Right renal cortex interstitium (tissue), 3 donors: ENCODE measurements at regions not wholly inside any gene's neighbourhood (a gene's known extent, or its start where the extent isn't known, plus 50 kb on each side); places are given as distances from the start of the nearest gene placed in this dataset.
A peak's percentile ranks its signal among the peaks of the same experiment; 100 is the strongest.

ENCODE experiments used
- DNase-seq, 3 donors: peaks; one replicate each; pipeline ENCODE4 v3.0.0-alpha.2; 2013; ENCODE audit warnings: low read depth in 3 of 3, low spot score in 2 of 3

- no peak for DNase-seq
These were observed 363.7 kb downstream of the BMPER start for GRCh38 chr7:34269084-34269483.

- DNase-seq, result no peak
These were observed 370.3 kb downstream of the BMPER start for GRCh38 chr7:34275624-34276023.

DNA sequence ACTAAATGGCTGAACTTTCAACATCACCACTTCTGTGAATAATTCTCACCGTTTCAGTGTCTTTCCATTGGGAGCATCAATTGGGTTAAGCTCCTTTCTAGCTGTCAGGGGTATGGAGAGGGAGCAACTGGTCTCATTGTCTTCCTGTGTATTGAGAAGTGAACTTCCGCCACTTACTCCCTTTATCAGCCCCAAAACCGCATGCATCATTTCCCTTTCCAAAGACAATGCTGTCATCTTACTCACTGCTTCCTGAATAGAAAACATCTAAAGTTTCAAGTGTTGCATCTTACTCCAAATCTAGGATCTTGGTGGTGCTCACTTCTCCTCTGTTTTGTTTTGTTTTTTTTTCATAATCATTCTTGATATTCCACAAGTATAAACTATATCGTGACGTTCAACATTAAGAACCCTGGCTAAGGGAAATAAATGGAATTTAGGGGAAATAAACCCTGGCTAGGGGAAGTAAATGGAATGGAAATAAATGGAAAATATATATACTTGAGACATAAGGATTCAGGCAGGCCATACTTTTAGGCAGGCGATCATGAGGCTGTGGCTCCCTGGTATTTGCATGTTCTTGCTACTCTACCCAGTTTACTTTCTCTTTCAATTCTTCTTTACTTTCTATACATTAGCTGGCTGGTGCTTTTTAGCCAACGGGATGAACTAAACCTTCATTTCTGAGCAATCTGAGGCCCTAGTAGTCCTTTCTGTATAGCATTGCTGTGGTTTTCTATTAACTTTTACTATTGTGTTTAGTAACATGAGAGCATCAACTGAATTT is 371.9 kb downstream of the BMPER start:
- DNase-seq, result no peak

DNA sequence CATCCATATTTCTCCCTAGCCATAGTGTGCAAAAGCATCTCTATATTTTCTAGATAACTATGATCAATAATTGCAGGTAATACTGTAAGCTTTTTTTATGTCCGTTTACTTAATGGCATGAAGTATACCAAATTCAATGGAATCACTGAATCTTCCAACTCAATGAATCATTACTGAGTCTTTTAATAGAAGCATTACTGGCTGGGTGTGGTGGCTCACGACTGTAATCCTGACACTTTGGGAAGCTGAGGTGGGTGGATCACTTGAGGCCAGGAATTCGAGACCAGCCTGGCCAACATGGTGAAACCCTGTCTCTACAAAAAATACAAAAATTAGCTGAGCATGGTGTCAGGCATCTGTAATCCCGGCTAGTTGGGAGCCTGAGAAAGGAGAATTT is 372.5 kb downstream of the BMPER start:
- DNase-seq, result no peak

DNA sequence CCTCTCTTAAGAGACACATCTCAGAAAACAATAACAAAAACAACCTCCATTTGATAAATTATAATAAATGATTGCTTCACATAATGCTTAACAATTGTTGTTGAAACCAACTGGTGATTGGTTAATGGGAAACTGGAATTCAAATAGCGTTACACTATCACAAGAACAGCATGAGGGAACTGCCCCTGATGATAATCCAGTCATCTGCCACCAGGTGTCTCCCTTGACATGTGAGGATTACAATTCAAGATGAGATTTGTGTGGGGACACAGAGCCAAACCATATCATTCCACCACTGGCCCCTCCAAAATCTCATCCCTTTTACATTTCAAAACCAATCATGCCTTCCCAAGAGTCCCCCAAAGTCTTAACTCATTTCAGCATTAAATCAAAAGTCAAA is 375.9 kb downstream of the BMPER start:
- no peak for DNase-seq

DNA sequence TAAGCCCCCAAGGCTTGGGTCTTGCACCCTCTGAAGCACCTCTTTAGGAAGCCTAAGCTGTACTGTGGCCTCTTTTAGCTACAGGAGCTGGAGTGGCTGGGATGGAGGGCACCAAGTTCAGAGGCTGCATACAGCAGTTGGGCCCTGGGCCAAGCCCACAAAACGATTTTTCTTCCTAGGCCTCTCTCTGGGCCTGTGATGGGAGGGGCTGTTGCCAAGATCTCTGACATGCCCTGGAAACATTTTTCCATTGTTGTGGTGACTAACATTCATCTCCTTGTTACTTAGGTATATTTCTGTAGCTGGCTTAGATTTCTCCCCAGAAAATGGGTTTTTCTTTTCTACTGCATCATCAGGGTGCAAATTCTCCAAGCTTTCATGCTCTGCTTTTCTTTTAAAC is 375.7 kb upstream of the NPSR1 start:
- no peak for DNase-seq

DNA sequence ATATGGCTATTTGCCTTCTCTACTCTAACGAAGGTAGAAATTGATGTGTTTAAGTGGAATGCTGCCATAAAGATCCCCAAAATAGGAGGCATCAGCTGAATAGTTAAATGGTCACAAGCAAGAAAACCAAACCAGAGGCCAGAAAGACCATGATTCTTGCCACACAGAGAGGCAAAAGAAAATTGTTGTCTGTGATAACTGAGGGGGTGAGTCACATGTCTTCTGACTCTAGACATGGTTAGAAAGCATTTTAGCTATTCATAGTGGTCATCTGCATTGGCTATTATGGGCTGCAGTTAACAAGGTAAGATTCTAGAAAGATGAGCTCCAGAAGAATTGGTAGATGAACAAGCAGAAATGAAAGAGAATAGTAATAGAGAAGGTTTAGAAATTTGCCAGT is 361.4 kb upstream of the NPSR1 start:
- no peak for DNase-seq

DNA sequence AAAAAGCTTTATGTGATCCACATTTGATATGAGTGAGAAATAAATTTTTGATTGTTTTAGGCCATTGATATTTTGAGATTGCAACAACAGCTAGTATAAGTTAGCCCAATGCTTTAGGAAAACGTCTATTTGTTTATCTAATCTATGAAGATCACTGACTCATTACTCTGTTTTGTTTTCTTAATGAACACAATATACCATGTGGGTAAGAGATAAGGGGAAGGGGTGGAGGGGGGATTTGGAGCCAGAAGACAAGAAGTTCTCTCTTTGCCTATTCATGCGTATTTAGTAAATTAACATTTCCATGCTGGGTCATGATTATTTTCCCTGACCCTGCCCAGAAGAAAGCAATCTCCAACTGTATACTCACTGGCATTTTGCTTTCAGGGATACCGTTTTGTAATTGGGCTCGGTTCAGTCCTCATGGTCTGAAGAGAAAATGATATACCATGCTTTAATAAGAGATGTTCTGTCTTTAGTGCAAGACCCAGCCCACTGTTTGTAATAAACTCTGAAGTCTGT is 359.5 kb upstream of the NPSR1 start:
- DNase-seq, result no peak

DNA sequence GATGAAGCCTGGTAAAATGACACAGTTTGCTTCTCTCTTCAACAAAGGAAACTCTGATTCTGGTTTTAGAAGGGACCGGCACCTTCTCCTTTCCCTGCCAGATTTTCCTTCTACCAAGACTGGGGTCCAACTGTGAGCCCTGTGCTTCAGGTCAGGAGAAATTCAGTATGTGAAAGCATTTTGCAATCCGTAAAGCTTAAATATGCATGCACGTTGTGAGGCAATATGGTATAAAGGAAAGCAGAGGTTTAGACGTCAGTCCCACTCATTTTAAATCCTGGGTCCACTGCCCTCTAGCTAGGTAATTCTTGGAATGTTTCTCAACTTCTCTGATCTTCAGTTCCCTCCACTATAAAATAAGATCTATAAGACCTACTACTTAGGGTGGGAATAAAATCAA is 359.0 kb upstream of the NPSR1 start:
- DNase-seq, result no peak

DNA sequence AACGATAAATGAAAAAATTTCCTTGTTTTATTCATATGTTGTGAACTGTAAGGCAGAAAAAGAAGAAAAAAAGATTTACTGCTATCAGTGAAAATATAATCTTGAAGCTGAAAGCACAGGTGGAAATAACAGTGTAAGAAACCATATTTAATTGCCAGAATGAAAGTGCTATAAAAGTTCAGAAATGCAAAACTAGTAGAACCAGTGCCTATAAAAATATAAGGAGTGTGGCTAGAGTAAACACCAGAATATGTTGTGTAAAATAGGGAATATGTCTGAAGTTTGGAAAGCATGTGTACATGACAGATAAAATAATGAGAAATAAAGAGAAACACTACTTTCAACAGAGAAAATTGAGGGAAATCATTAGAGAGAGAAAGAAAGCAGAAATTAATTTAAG is 350.5 kb upstream of the NPSR1 start:
- no peak for DNase-seq

DNA sequence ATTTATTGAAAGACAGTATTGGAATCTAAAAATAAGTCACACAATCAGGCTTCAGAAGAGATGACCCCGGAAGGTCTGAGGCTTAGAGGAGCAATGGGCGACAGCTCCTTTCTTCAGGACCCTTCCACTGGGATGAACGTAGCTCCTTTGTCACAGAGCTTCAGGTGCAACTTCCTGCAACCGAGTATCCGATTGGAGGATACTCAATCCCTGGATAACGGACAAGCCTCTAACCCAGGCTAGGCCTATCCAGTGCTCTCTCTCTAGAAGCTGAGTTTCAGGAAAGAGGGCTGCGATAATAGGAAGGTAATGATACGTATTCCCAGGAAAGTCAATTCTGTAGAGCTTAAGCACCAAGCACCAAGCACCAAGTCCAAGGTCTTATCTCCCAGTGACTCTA is 349.4 kb upstream of the NPSR1 start:
- no peak for DNase-seq

DNA sequence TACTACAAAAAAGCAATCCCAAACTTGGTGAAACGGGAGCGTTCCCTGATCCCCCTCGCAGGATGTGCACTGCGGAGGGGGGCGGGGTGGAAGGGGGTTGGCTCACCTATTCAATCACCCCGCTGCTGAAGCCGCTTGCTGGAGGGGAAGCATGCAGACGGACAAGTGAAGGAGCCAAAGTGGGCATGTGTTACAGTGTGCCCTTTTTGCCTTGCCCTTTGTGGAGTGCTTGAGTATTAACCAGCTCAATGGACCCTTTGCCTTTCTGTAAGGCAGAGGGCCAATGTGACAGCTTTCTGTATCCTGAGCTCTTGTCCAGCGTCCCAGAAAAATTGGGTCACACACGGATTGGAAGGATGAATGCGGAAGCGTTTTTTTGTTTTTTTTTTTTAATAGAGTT is 348.9 kb upstream of the NPSR1 start:
- no peak for DNase-seq

DNA sequence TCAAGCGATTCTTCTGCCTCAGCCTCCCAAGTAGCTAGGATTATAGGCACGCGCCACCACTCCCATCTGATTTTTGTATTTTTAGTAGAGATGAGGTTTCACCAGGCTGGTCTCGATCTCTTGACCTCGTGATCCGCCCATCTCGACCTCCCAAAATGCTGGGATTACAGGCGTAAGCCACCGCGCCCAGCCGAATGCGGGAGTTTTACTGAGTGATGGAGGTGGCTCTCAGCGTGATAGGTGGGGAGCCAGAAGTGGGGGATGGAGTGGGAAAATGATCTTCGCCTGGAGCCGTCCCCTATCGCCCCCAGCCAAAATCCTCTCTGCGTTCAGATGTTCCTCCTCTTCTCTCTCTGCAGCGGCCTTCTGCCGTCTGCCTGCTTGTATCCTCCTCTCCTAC is 348.4 kb upstream of the NPSR1 start:
- no peak for DNase-seq

GRCh38 chr7:34311591-34311990 is 346.4 kb upstream of the NPSR1 start:
- DNase-seq, result no peak

GRCh38 chr7:34312624-34313023 is 345.4 kb upstream of the NPSR1 start:
- DNase-seq, result no peak

GRCh38 chr7:34313289-34313688 is 344.7 kb upstream of the NPSR1 start:
- DNase-seq, result no peak

- DNase-seq, result no peak
These were observed 343.0 kb upstream of the NPSR1 start for GRCh38 chr7:34315032-34315431.

GRCh38 chr7:34317039-34317438 is 341.0 kb upstream of the NPSR1 start:
- DNase-seq, result no peak

DNA sequence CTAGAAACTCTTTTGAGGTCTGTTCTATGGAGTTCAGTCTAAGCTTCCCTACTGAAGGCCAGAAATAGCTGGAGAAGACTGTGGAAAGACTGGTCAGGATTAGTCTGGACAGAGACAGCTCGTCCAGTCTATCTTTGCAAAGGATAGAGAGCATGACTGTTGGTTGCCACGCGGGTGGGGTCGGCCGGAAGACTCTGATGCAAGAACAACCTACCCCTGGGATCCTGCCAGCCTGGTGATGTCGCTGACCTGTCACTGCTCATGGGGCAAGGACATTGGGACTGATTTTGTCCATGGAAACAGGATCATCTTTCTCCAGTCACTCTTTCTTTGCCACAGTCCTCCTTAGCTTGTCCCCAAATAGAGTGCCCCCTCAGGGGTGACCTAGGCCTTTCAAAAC is 337.6 kb upstream of the NPSR1 start:
- DNase-seq, result no peak

DNA sequence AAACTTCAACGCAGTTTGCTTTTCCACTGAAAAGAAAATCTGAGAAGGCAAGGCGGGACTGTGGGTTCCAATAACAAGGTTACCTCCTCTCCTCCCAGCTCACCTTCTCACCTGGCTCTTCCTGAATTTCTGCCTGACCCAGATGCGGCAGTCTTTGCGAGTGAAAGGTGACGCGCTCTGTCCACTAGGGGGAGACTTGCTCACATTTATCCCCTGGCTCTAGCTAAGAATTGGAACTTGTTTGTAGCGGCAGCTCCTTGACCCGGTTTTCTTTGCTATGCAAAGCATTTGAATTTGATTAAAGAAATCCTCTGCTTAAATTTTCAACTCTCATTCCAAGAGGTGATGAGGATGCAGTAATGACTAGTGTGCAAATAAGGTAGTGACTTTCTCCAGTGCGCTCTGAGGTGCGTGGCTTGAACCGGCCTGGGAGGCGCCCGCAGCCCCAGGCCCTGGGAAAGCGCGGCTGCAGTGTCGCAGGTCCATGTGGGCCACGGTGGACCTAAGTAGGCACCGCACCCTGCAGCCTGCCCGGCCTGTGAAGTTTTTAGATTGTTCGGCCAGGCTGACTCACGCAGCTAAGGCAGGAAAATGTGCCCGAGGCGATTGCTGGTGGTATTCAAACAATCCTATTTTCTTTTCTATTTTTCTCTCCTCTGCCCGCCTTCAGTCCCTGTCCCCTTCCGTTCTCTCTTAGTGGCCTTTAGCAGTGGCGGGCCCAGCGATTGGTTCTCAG is 336.9 kb upstream of the NPSR1 start:
- peak; percentile 49 to 64 (median 50) for DNase-seq

GRCh38 chr7:34322841-34323240 is 335.2 kb upstream of the NPSR1 start:
- no peak for DNase-seq

DNA sequence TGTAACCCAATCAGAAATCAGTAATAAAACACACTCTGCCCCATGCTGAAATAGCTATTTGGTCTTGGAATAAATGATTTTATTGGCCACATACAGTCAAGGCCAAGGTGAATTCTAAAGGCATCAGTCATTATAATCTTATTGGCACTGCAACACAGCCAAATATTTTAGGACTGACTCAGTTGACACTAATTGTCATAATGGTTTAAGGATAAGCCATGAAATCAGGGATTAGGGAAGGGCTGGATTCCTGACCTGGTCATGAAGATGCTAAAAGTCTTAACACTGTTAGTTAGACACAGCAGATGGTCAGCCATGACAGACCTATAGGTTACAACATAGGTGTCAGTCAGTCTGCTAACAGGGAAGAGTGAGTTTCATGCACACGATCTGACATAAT is 330.3 kb upstream of the NPSR1 start:
- DNase-seq, result no peak
